ENCODE measurements at regions not wholly inside any gene's neighbourhood (a gene's known extent, or its start where the extent isn't known, plus 50 kb on each side); places are given as distances from the start of the nearest gene placed in this dataset.
A peak's percentile ranks its signal among the peaks of the same experiment; 100 is the strongest.
"Not testable (repeated sequence)": the region's sequence is repeated elsewhere in the genome, so short reads cannot be mapped to it uniquely, and the experiment has no call there.

GRCh38 chr13:99686944-99687411 is 185.7 kb downstream of the TM9SF2 start:
- Histone ChIP-seq H3K27ac (ENCODE audit: low read depth, low read length) (peak overlapping the region; percentile 99), H3K9me3 (ENCODE audit: insufficient read depth, low read depth, low read length) (no peaks in the 10 kb centered on the region), H3K4me3 (ENCODE audit: low read length) (peak overlapping the region; percentile 41), H3K9ac (ENCODE audit: low read depth, low read length) (peak overlapping the region; percentile 76), H3K4me1 (ENCODE audit: insufficient read depth, low read length) (peaks cover 60% of the 10 kb centered on the region), H3K36me3 (ENCODE audit: insufficient read depth, low read length) (no peaks in the 10 kb centered on the region), H3K27me3 (ENCODE audit: insufficient read depth, low read length) (no peaks in the 10 kb centered on the region)
- WGBS, result 2% methylated on average over 5 of the region's 6 CpGs

GRCh38 chr13:99686157-99686572 is 184.9 kb downstream of the TM9SF2 start:
- Histone ChIP-seq H3K9ac (ENCODE audit: low read depth, low read length) (peak overlapping the region; percentile 23; the same call in 1 of the 2 replicates), H3K36me3 (ENCODE audit: insufficient read depth, low read length) (no peaks in the 10 kb centered on the region), H3K4me1 (ENCODE audit: insufficient read depth, low read length) (peaks cover 58% of the 10 kb centered on the region), H3K9me3 (ENCODE audit: insufficient read depth, low read depth, low read length) (no peaks in the 10 kb centered on the region), H3K27ac (ENCODE audit: low read depth, low read length) (peak overlapping the region; percentile 99), H3K27me3 (ENCODE audit: insufficient read depth, low read length) (no peaks in the 10 kb centered on the region), H3K4me3 (ENCODE audit: low read length) (0 out of 2 replicates have a peak overlapping the region, but pooled peaks have one; percentile 2)
- 21% methylated on average over 5 of the region's 5 CpGs for WGBS

- 82% methylated on average over 7 of the region's 7 CpGs for WGBS
- Histone ChIP-seq H3K9me3 (ENCODE audit: insufficient read depth, low read depth, low read length) (no peaks in the 10 kb centered on the region), H3K36me3 (ENCODE audit: insufficient read depth, low read length) (no peaks in the 10 kb centered on the region), H3K4me3 (ENCODE audit: low read length) (no peak overlapping the region), H3K27me3 (ENCODE audit: insufficient read depth, low read length) (no peaks in the 10 kb centered on the region), H3K27ac (ENCODE audit: low read depth, low read length) (no peak overlapping the region), H3K9ac (ENCODE audit: low read depth, low read length) (no peak overlapping the region), H3K4me1 (ENCODE audit: insufficient read depth, low read length) (peaks cover 45% of the 10 kb centered on the region)
Measured at GRCh38 chr13:99681695-99682094, 180.4 kb downstream of the TM9SF2 start.

DNA sequence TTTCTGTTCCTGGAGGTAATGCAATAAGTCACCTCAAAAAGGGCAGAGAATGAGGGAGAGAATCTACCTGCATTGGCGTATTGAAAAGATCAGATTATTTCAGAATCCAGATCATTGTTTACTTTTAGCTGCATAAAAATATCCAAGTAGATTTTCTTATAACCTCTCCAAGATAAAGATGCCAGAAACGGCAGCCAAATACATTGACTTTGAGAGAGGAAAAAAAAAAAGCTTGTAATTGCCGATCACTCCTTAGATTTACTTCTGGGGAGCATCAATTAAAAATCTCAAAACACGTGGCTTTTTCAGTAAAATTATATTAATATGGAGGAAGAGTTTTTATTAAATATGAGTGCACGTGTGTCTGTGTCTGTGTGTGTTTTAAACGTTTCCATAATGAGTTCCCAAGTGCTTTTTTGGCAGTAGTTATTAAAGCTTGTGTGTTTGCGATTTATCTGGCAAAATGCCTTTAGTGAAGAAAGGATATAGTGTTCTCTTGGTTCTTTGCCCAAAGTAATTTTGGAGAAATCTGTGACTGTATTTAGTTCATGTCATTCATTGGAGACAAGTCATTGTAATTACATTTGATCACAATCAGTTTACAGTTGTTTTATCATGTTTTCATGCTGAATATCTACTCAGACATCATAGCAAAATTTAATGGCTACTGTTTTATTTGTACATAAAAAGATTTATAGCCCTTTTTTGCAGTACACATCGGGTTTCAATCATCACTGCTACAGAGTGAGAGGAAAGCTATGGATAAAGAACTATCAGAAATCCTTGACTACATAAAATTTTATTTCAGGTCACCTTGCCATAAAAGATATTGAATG is 176.1 kb downstream of the TM9SF2 start:
- Histone ChIP-seq H3K9ac (ENCODE audit: low read depth, low read length) (no peak overlapping the region), H3K27ac (ENCODE audit: low read depth, low read length) (no peak overlapping the region), H3K4me3 (ENCODE audit: low read length) (no peak overlapping the region), H3K9me3 (ENCODE audit: insufficient read depth, low read depth, low read length) (no peaks in the 10 kb centered on the region), H3K4me1 (ENCODE audit: insufficient read depth, low read length) (peaks cover 36% of the 10 kb centered on the region), H3K36me3 (ENCODE audit: insufficient read depth, low read length) (no peaks in the 10 kb centered on the region), H3K27me3 (ENCODE audit: insufficient read depth, low read length) (no peaks in the 10 kb centered on the region)
- WGBS, result 90% methylated on average over 7 of the region's 8 CpGs

DNA sequence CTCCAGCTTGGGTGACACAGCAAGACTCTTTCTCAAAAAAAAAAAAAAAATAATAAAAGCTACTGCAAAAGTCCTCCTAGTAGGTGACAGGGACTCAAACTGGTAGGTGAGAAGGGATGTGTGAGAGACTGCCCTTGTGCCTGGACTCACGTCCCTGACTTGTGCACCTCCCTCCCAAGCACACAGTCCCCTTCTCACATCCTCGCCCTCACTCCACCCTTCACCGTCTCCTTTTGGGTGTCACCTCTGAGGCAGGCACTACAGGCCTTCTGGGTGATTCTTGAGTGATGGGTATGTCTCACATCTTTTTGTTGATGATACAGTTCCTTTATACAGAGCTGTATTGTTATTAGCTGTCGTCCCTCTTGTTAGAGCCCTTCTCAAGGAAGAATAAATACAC is 170.5 kb downstream of the TM9SF2 start:
- Histone ChIP-seq H3K4me1 (ENCODE audit: insufficient read depth, low read length) (0 out of 2 replicates have a peak, but pooled peaks cover 6% of the 10 kb centered on the region), H3K9me3 (ENCODE audit: insufficient read depth, low read depth, low read length) (no peaks in the 10 kb centered on the region), H3K36me3 (ENCODE audit: insufficient read depth, low read length) (no peaks in the 10 kb centered on the region), H3K4me3 (ENCODE audit: low read length) (no peak overlapping the region), H3K9ac (ENCODE audit: low read depth, low read length) (no peak overlapping the region), H3K27me3 (ENCODE audit: insufficient read depth, low read length) (no peaks in the 10 kb centered on the region), H3K27ac (ENCODE audit: low read depth, low read length) (no peak overlapping the region)
- WGBS, result 100% methylated on average over 1 of the region's 4 CpGs

DNA sequence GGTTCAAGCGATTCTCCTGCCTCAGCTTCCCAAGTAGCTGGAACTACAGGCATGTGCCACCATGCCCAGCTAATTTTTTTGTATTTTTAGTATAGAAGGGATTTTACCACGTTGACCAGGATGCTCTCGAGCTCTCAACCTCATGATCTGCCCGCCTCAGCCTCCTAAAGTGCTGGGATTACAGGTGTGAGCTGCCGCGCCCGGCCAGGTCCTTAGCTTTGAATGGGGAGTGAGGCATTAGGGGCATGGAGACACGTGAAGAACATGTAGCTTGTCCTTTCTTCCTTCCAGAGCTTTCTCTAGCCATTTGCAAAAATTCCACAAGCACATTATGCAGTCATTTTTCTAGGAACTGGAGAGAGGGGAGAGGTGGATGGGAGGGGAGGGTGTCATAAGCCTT is 167.8 kb downstream of the TM9SF2 start:
- 86% methylated on average over 8 of the region's 8 CpGs for WGBS
- H3K36me3 ChIP-seq (ENCODE audit: insufficient read depth, low read length); H3K4me3 ChIP-seq (ENCODE audit: low read length); H3K9ac ChIP-seq (ENCODE audit: low read depth, low read length); H3K9me3 ChIP-seq (ENCODE audit: insufficient read depth, low read depth, low read length); H3K4me1 ChIP-seq (ENCODE audit: insufficient read depth, low read length); H3K27me3 ChIP-seq (ENCODE audit: insufficient read depth, low read length); H3K27ac ChIP-seq (ENCODE audit: low read depth, low read length): not testable (repeated sequence)

DNA sequence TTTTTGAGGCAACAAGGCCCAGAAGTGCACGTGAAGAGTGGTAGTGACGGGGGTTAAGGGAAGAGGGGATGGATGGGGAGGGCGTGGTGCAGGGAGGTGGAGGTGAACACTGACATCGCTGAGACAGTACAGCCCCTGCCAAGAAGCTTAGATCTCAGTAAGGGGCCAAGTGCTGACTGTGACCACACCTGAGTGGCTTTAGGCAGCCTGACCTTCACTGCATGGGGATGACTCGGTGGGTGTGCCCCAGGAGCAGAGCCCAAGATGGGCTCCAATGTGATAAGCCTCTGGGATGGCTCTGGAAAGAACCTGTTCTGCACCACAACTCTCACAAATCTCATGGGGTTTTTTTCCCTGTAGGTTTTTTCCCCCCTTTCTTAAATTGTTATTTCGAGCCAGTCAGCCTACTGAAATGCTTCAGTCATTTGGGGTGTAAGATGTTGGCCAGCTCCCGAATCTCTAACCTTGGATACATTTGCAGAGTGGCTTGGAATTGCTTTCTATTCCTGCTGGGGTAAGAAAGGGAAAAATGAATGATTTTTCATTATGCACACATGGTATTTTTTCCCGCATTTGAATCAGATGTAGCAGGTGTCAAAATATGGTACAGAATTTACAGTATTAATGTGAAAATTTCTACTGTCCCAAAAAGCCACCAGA is 165.0 kb downstream of the TM9SF2 start:
- H3K27ac ChIP-seq (ENCODE audit: low read depth, low read length), result no peak overlapping the region
- no peak overlapping the region for H3K9ac ChIP-seq (ENCODE audit: low read depth, low read length)
- H3K9me3 ChIP-seq (ENCODE audit: insufficient read depth, low read depth, low read length), result no peaks in the 10 kb centered on the region
- H3K4me1 ChIP-seq (ENCODE audit: insufficient read depth, low read length), result peaks cover 33% of the 10 kb centered on the region
- 89% methylated on average over 8 of the region's 8 CpGs for WGBS
- no peaks in the 10 kb centered on the region for H3K27me3 ChIP-seq (ENCODE audit: insufficient read depth, low read length)
- H3K36me3 ChIP-seq (ENCODE audit: insufficient read depth, low read length), result no peaks in the 10 kb centered on the region
- no peak overlapping the region for H3K4me3 ChIP-seq (ENCODE audit: low read length)

GRCh38 chr13:99665711-99666110 is 164.4 kb downstream of the TM9SF2 start:
- Histone ChIP-seq H3K27ac (ENCODE audit: low read depth, low read length) (no peak overlapping the region), H3K9me3 (ENCODE audit: insufficient read depth, low read depth, low read length) (no peaks in the 10 kb centered on the region), H3K9ac (ENCODE audit: low read depth, low read length) (no peak overlapping the region), H3K4me3 (ENCODE audit: low read length) (no peak overlapping the region), H3K27me3 (ENCODE audit: insufficient read depth, low read length) (no peaks in the 10 kb centered on the region), H3K4me1 (ENCODE audit: insufficient read depth, low read length) (peaks cover 33% of the 10 kb centered on the region), H3K36me3 (ENCODE audit: insufficient read depth, low read length) (no peaks in the 10 kb centered on the region)
- WGBS, result 98% methylated on average over 9 of the region's 9 CpGs

DNA sequence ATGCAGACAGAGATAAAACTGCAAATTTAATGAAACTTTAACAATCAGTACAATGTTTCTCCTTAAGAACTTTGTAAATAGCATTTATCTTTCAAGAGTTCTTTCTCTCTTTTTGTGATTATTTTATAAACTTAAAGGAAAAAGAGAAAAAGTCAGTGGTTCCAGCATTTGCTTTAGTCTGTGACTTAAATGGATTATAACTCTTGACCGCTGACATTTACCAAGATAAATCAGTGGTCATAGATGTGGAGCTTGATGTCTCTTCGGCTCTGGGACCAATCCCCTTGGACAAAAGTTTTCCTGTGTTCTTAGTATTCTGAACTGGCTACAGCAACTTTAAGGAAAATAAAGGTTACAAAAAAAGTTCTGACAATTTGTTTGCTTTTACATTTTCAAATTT is 162.6 kb downstream of the TM9SF2 start:
- H3K27ac ChIP-seq (ENCODE audit: low read depth, low read length), result no peak overlapping the region
- peaks cover 50% of the 10 kb centered on the region for H3K4me1 ChIP-seq (ENCODE audit: insufficient read depth, low read length)
- 96% methylated on average over 2 of the region's 2 CpGs for WGBS
- no peaks in the 10 kb centered on the region for H3K9me3 ChIP-seq (ENCODE audit: insufficient read depth, low read depth, low read length)
- H3K4me3 ChIP-seq (ENCODE audit: low read length), result no peak overlapping the region
- no peak overlapping the region for H3K9ac ChIP-seq (ENCODE audit: low read depth, low read length)
- no peaks in the 10 kb centered on the region for H3K27me3 ChIP-seq (ENCODE audit: insufficient read depth, low read length)
- no peaks in the 10 kb centered on the region for H3K36me3 ChIP-seq (ENCODE audit: insufficient read depth, low read length)

- H3K36me3 ChIP-seq (ENCODE audit: insufficient read depth, low read length), result no peaks in the 10 kb centered on the region
- H3K27me3 ChIP-seq (ENCODE audit: insufficient read depth, low read length), result no peaks in the 10 kb centered on the region
- H3K4me3 ChIP-seq (ENCODE audit: low read length), result no peak overlapping the region
- no peaks in the 10 kb centered on the region for H3K9me3 ChIP-seq (ENCODE audit: insufficient read depth, low read depth, low read length)
- H3K4me1 ChIP-seq (ENCODE audit: insufficient read depth, low read length), result peaks cover 54% of the 10 kb centered on the region
- H3K9ac ChIP-seq (ENCODE audit: low read depth, low read length), result no peak overlapping the region
- H3K27ac ChIP-seq (ENCODE audit: low read depth, low read length), result peak overlapping the region; percentile 85
- WGBS, result 96% methylated on average over 10 of the region's 10 CpGs
Measured at GRCh38 chr13:99663185-99663825, 162.0 kb downstream of the TM9SF2 start.

DNA sequence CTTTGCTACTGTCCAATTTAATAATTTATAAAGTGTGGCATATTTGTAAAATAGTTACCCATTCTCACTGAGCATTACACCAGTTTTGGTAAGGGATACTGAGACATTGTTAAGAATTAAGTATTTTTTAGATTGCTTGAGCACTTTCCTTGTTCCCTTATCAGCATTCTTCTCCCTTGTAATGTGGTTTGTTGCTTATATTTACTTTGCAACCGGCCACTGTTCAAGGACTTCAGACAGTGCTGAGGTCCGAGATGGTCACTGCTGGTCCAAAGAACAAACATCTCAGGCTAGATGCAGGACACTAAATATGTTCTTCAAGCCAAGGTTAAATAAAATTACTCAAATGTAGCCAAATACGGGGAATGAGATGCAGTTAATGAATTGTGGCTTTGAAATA is 161.4 kb downstream of the TM9SF2 start:
- Histone ChIP-seq H3K36me3 (ENCODE audit: insufficient read depth, low read length) (no peaks in the 10 kb centered on the region), H3K27me3 (ENCODE audit: insufficient read depth, low read length) (no peaks in the 10 kb centered on the region), H3K9me3 (ENCODE audit: insufficient read depth, low read depth, low read length) (no peaks in the 10 kb centered on the region), H3K9ac (ENCODE audit: low read depth, low read length) (no peak overlapping the region), H3K4me1 (ENCODE audit: insufficient read depth, low read length) (peaks cover 60% of the 10 kb centered on the region), H3K27ac (ENCODE audit: low read depth, low read length) (peak overlapping the region; percentile 85), H3K4me3 (ENCODE audit: low read length) (no peak overlapping the region)
- 76% methylated on average over 3 of the region's 3 CpGs for WGBS

All from HUES64 (cell line).